ENCODE measurements at regions not wholly inside any gene's neighbourhood (a gene's known extent, or its start where the extent isn't known, plus 50 kb on each side); places are given as distances from the start of the nearest gene placed in this dataset.

GRCh38 chr3:4019501-4019900, 220.3 kb downstream of the LRRN1 start:
- DNase-seq (ENCODE audit: low read depth) = no peak
- no peak for TF ChIP-seq CTCF (conservative IDR thresholded peaks at IDR 0.05; ENCODE audit: low read length)
- no peak overlapping the region for H3K4me3 ChIP-seq (ENCODE audit: low read length)

GRCh38 chr3:4021162-4021561, 221.9 kb downstream of the LRRN1 start:
- no peak overlapping the region for H3K4me3 ChIP-seq (ENCODE audit: low read length)
- no peak for DNase-seq (ENCODE audit: low read depth)
- no peak for TF ChIP-seq CTCF (conservative IDR thresholded peaks at IDR 0.05; ENCODE audit: low read length)

GRCh38 chr3:4029135-4029534, 229.9 kb downstream of the LRRN1 start:
- DNase-seq (ENCODE audit: low read depth) = no peak
- TF ChIP-seq CTCF (conservative IDR thresholded peaks at IDR 0.05; ENCODE audit: low read length) = no peak
- no peak overlapping the region for H3K4me3 ChIP-seq (ENCODE audit: low read length)

GRCh38 chr3:4030624-4031023, 231.4 kb downstream of the LRRN1 start:
- TF ChIP-seq CTCF (conservative IDR thresholded peaks at IDR 0.05; ENCODE audit: low read length) = no peak
- DNase-seq (ENCODE audit: low read depth) = no peak
- H3K4me3 ChIP-seq (ENCODE audit: low read length) = no peak overlapping the region

GRCh38 chr3:4033296-4033695, 234.1 kb downstream of the LRRN1 start:
- no peak for TF ChIP-seq CTCF (conservative IDR thresholded peaks at IDR 0.05; ENCODE audit: low read length)
- no peak overlapping the region for H3K4me3 ChIP-seq (ENCODE audit: low read length)
- no peak for DNase-seq (ENCODE audit: low read depth)

- H3K4me3 ChIP-seq (ENCODE audit: low read length) = no peak overlapping the region
- no peak for TF ChIP-seq CTCF (conservative IDR thresholded peaks at IDR 0.05; ENCODE audit: low read length)
- DNase-seq (ENCODE audit: low read depth) = no peak
These were observed 236.8 kb downstream of the LRRN1 start for GRCh38 chr3:4036046-4036445.

- no peak for TF ChIP-seq CTCF (conservative IDR thresholded peaks at IDR 0.05; ENCODE audit: low read length)
- no peak overlapping the region for H3K4me3 ChIP-seq (ENCODE audit: low read length)
- no peak for DNase-seq (ENCODE audit: low read depth)
These were observed 239.1 kb downstream of the LRRN1 start for GRCh38 chr3:4038351-4038750.

Data from AG10803 (cell line).